CD4-positive, alpha-beta T cell (primary cell): ENCODE measurements at regions not wholly inside any gene's neighbourhood (a gene's known extent, or its start where the extent isn't known, plus 50 kb on each side); places are given as distances from the start of the nearest gene placed in this dataset.

Source experiments
- ATAC-seq: fragments of 200-7000 bp; cut with Tn5 transposase; one replicate; pipeline ENCODE4 v1.10.0; 2022; ENCODE audit warnings: mild to moderate bottlenecking; ENCODE audit not compliant: poor library complexity
- CTCF ChIA-PET: fragments of 350-600 bp; sonication (Branson Sonifier 250); formaldehyde crosslinking; loops from one replicate; lab custom pipeline; 2021; ENCODE audit warnings: antibody characterized with exemption, inconsistent platforms; lab: Charles Lee
- POLR2A ChIA-PET: fragments of 350-600 bp; sonication (Branson Sonifier 250); formaldehyde crosslinking; loops from one replicate; lab custom pipeline; 2021; ENCODE audit warnings: antibody characterized with exemption, inconsistent platforms; lab: Charles Lee
- DNase-seq, 14 experiments: peaks; one replicate each; pipeline ENCODE4 v3.0.0-alpha.2; 2013 to 2020; ENCODE audit warnings: mixed read lengths in 2 of 14
- H3K27ac ChIP-seq, 2 donors: one replicate each; pipeline versions ENCODE4 v1.5.1 to v1.7.0; 2013; ENCODE audit warnings: low read length in 2 of 2, low read depth in 1 of 2, mild to moderate bottlenecking in 1 of 2
- H3K27me3 ChIP-seq, 2 experiments: 1 replicate in 1 of 2; 2 replicates in 1 of 2; pipeline versions ENCODE4 v1.6.1 to v1.7.0; 2013; ENCODE audit warnings: low read length in 2 of 2, control low read depth in 1 of 2, mild to moderate bottlenecking in 1 of 2, moderate library complexity in 1 of 2; ENCODE audit not compliant: insufficient read depth in 2 of 2, control insufficient read depth in 1 of 2
- H3K36me3 ChIP-seq: one replicate; pipeline ENCODE4 v1.6.1; 2013; ENCODE audit warnings: low read length, control low read depth; ENCODE audit not compliant: insufficient read depth
- H3K4me1 ChIP-seq: one replicate; pipeline ENCODE4 v1.6.1; 2013; ENCODE audit warnings: low read length, control low read depth; ENCODE audit not compliant: insufficient read depth
- H3K4me3 ChIP-seq: one replicate; pipeline ENCODE4 v1.5.1; 2013; ENCODE audit warnings: mild to moderate bottlenecking, low read length, moderate library complexity
- H3K9me3 ChIP-seq, 2 experiments: 1 replicate in 1 of 2; 2 replicates in 1 of 2; pipeline versions ENCODE4 v1.6.1 to v1.7.0; 2013; ENCODE audit warnings: low read length in 2 of 2, mild to moderate bottlenecking in 2 of 2, control low read depth in 1 of 2, moderate library complexity in 1 of 2; ENCODE audit not compliant: control insufficient read depth in 1 of 2, insufficient read depth in 1 of 2
- H3K27ac Mint-ChIP-seq: one replicate; pipeline ENCODE4 v1.8.0; 2020; ENCODE audit warnings: mixed read lengths
- H3K27me3 Mint-ChIP-seq: one replicate; pipeline ENCODE4 v1.8.0; 2021; ENCODE audit warnings: mixed read lengths
- H3K36me3 Mint-ChIP-seq: one replicate; pipeline ENCODE4 v1.8.0; 2021; ENCODE audit warnings: low read depth, mixed read lengths
- H3K4me1 Mint-ChIP-seq: one replicate; pipeline ENCODE4 v1.8.0; 2021; ENCODE audit warnings: low read depth, mixed read lengths
- H3K4me3 Mint-ChIP-seq: one replicate; pipeline ENCODE4 v1.8.0; 2020; ENCODE audit warnings: mild to moderate bottlenecking, mixed read lengths
- H3K9me3 Mint-ChIP-seq: one replicate; pipeline ENCODE4 v1.8.0; 2020; ENCODE audit warnings: mixed read lengths
- intact Hi-C, 2 experiments: fragments of 100-400 bp; cut with DNase I in 1 of 2; cut with micrococcal nuclease in 1 of 2; formaldehyde crosslinking; loops; one replicate each; pipeline versions ENCODE4 v1.15.1 to v1.9.0; 2023 to 2025; cut with DNase I, micrococcal nuclease
- TF ChIP-seq, protein P1 (sequence below): fragments of 200-600 bp; IDR thresholded peaks from one replicate; pipeline ENCODE4 v1.8.0; 2022; ENCODE audit warnings: antibody characterized with exemption, mild to moderate bottlenecking

DNA sequence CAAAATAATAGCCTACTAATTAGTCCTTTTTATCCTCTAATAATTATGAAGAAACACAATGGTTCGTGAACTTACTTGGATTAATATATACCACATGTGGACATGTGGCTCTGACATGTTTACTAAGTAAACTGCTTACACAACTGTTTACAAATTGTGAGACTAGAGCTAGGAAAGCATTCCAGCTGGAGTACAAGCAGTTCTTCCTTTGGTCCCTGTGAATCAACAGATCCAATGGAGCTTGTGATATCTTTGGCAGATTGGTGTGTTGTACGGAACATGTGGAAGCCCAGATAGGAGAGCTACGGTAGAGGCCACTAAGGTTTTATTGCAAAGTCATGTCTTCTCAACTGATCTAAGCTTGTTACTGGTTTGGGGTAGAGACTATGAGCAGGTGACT, 145.5 kb upstream of the SPRY2 start:
- ATAC-seq (no peak), DNase-seq (no peak)
- ChIA-PET POLR2A (no interaction called here), CTCF (no interaction called here)
- no peak overlapping the region for H3K4me3 Mint-ChIP-seq
- TF ChIP-seq, protein P1, sequence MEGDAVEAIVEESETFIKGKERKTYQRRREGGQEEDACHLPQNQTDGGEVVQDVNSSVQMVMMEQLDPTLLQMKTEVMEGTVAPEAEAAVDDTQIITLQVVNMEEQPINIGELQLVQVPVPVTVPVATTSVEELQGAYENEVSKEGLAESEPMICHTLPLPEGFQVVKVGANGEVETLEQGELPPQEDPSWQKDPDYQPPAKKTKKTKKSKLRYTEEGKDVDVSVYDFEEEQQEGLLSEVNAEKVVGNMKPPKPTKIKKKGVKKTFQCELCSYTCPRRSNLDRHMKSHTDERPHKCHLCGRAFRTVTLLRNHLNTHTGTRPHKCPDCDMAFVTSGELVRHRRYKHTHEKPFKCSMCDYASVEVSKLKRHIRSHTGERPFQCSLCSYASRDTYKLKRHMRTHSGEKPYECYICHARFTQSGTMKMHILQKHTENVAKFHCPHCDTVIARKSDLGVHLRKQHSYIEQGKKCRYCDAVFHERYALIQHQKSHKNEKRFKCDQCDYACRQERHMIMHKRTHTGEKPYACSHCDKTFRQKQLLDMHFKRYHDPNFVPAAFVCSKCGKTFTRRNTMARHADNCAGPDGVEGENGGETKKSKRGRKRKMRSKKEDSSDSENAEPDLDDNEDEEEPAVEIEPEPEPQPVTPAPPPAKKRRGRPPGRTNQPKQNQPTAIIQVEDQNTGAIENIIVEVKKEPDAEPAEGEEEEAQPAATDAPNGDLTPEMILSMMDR, result no peak
- no peaks in the 10 kb centered on the region for H3K9me3 Mint-ChIP-seq
- no peaks in the 10 kb centered on the region for H3K36me3 ChIP-seq
- peaks cover 0 to 4% of the 10 kb centered on the region in 2 experiments for H3K9me3 ChIP-seq
- H3K4me1 ChIP-seq, result no peaks in the 10 kb centered on the region
- no peak overlapping the region for H3K27ac ChIP-seq
- no peak overlapping the region for H3K27ac Mint-ChIP-seq
- H3K27me3 Mint-ChIP-seq, result no peaks in the 10 kb centered on the region
- intact Hi-C loops, result no loop called here
- H3K4me3 ChIP-seq, result no peak overlapping the region
- no peaks in the 10 kb centered on the region for H3K27me3 ChIP-seq
- H3K36me3 Mint-ChIP-seq, result no peaks in the 10 kb centered on the region
- no peaks in the 10 kb centered on the region for H3K4me1 Mint-ChIP-seq

- Histone ChIP-seq H3K4me1 (no peaks in the 10 kb centered on the region), H3K27ac (no peak overlapping the region), H3K9me3 (no peaks in the 10 kb centered on the region), H3K36me3 (no peaks in the 10 kb centered on the region), H3K4me3 (no peak overlapping the region), H3K27me3 (no peaks in the 10 kb centered on the region)
- TF ChIP-seq, protein P1, result no peak
- no peaks in the 10 kb centered on the region for H3K4me1 Mint-ChIP-seq
- ChIA-PET POLR2A (no interaction called here), CTCF (no interaction called here)
- H3K4me3 Mint-ChIP-seq, result no peak overlapping the region
- intact Hi-C loops, result no loop called here
- H3K27ac Mint-ChIP-seq, result no peak overlapping the region
- DNase-seq, result no peak
- ATAC-seq, result no peak
- H3K36me3 Mint-ChIP-seq, result no peaks in the 10 kb centered on the region
- no peaks in the 10 kb centered on the region for H3K9me3 Mint-ChIP-seq
- no peaks in the 10 kb centered on the region for H3K27me3 Mint-ChIP-seq
Observed at GRCh38 chr13:80483157-80483556, 142.2 kb upstream of the SPRY2 start.

GRCh38 chr13:80481588-80481987, 140.7 kb upstream of the SPRY2 start:
- Mint-ChIP-seq H3K36me3 (no peaks in the 10 kb centered on the region), H3K27me3 (no peaks in the 10 kb centered on the region), H3K4me1 (no peaks in the 10 kb centered on the region), H3K9me3 (no peaks in the 10 kb centered on the region), H3K4me3 (no peak overlapping the region), H3K27ac (no peak overlapping the region)
- Histone ChIP-seq H3K36me3 (no peaks in the 10 kb centered on the region), H3K27ac (no peak overlapping the region), H3K9me3 (no peaks in the 10 kb centered on the region), H3K27me3 (no peaks in the 10 kb centered on the region), H3K4me3 (no peak overlapping the region), H3K4me1 (no peaks in the 10 kb centered on the region)
- DNase-seq, result no peak
- intact Hi-C loops, result no loop called here
- ATAC-seq, result no peak
- POLR2A ChIA-PET, result no interaction called here
- CTCF ChIA-PET, result interaction anchor here (0.5 kb wide), 1 partner anchor 127 kb away, joined by 3 read pairs; no protein-coding TSS in a partner anchor
- TF ChIP-seq, protein P1, result no peak
